ENCODE measurements at regions not wholly inside any gene's neighbourhood (a gene's known extent, or its start where the extent isn't known, plus 50 kb on each side); places are given as distances from the start of the nearest gene placed in this dataset.
"Not testable (repeated sequence)": the region's sequence is repeated elsewhere in the genome, so short reads cannot be mapped to it uniquely, and the experiment has no call there.

DNA sequence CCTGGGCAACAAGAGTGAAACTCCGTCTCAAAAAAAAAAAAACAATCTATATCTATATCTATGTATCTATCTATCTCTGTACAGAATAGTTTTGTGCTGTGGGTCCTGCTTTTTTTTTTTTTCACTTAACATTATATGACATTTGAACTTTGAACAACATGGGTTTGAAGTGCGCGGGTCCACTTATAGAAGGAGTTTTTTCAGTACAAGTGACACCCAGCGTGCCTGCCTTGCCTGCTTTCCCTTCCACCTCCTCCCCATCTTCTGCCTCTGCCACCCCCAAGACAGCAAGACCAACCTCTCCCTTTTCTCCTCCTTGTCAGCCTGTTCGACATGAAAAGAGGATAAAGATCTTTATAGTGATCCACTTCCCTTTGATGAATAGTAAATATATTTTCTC is 102.2 kb upstream of the KCNG1 start:
- ChIA-PET POLR2A (no interaction called here), CTCF (interaction anchor here (1.0 kb wide), 1 partner anchor 138 kb away, joined by 3 read pairs; no protein-coding TSS in a partner anchor)

DNA sequence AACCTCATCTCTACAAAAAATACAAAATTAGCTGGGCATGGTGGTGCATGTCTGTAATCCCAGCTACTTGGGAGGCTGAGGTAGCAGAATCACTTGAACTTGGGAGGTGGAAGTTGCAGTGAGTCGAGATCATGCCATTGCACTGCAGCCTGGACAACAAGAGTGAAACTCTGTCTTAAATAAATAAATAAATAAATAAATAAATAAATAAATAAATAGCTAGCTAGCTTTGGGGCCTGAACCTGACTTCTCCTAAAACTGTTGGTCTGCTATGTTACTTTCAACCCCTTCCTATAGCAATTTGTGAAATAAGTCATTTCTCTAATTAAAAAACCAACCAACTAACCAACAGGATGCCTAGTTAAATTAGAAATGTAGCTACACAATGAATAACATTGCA is 101.0 kb upstream of the KCNG1 start:
- H3K27ac Mint-ChIP-seq; H3K9me3 Mint-ChIP-seq; H3K36me3 Mint-ChIP-seq (ENCODE audit: low read depth); POLR2A ChIA-PET; H3K4me3 Mint-ChIP-seq; ATAC-seq; DNase-seq: not testable (repeated sequence)
- Mint-ChIP-seq H3K4me1 (ENCODE audit: low read depth) (peaks cover 28% of the 10 kb centered on the region), H3K27me3 (peaks cover 38% of the 10 kb centered on the region)
- intact Hi-C loops (cut with micrococcal nuclease), result loop anchor here (10.0 kb wide), 1 partner anchor 59 kb away; no protein-coding TSS in a partner anchor
- CTCF ChIA-PET, result interaction anchor here (1.0 kb wide), 1 partner anchor 136 kb away, joined by 3 read pairs; no protein-coding TSS in a partner anchor

More for the DNA sequence above, 102.2 kb upstream of the KCNG1 start:
- H3K27ac Mint-ChIP-seq, result no peak overlapping the region
- H3K4me1 Mint-ChIP-seq (ENCODE audit: low read depth), result peaks cover 31% of the 10 kb centered on the region
- H3K36me3 Mint-ChIP-seq (ENCODE audit: low read depth), result no peaks in the 10 kb centered on the region
- intact Hi-C loops (cut with micrococcal nuclease), result loop anchor here (10.0 kb wide), 1 partner anchor 60 kb away; no protein-coding TSS in a partner anchor
- peaks cover 38% of the 10 kb centered on the region for H3K27me3 Mint-ChIP-seq
- DNase-seq (no peak), ATAC-seq (no peak)
- no peaks in the 10 kb centered on the region for H3K9me3 Mint-ChIP-seq
- TF ChIP-seq, protein P1, sequence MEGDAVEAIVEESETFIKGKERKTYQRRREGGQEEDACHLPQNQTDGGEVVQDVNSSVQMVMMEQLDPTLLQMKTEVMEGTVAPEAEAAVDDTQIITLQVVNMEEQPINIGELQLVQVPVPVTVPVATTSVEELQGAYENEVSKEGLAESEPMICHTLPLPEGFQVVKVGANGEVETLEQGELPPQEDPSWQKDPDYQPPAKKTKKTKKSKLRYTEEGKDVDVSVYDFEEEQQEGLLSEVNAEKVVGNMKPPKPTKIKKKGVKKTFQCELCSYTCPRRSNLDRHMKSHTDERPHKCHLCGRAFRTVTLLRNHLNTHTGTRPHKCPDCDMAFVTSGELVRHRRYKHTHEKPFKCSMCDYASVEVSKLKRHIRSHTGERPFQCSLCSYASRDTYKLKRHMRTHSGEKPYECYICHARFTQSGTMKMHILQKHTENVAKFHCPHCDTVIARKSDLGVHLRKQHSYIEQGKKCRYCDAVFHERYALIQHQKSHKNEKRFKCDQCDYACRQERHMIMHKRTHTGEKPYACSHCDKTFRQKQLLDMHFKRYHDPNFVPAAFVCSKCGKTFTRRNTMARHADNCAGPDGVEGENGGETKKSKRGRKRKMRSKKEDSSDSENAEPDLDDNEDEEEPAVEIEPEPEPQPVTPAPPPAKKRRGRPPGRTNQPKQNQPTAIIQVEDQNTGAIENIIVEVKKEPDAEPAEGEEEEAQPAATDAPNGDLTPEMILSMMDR (IDR thresholded peaks at IDR 0.05), result no peak
- no peak overlapping the region for H3K4me3 Mint-ChIP-seq

DNA sequence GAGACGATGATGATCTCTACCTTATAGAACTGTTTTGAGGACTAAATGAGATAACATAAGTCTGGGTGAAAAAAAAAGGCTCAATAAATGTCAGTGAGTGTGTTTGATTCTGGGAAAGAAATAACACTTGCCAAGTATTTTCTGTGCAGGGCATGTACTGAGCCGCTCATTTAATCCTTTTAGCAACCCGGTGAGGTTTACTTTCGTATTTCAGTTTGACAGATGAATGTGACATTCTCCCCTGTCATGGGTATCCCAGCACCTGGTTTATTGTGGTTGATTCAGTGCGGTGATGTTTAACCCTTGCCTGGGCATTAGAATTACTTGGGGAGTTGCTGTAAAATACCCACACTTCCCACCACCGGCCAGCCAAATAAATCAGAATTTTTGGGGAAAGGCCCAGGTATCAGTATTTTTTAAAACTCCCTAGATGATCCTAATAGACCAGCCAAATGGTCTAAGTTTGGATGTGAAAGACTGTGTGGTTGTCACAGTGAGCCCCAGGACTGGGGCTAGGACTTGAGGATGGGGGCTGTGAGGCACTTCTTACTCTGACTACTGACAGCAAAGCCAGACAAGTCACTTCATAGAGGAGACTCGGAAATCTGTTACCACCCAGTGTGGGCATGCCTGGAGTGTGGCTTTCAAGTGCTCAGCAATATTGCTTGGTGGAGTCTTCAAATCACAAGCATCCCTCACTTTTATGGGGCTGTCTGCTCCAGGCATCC is 100.2 kb upstream of the KCNG1 start:
- TF ChIP-seq, protein P1 (IDR thresholded peaks at IDR 0.05), result no peak
- Mint-ChIP-seq H3K4me1 (ENCODE audit: low read depth) (peaks cover 22% of the 10 kb centered on the region), H3K4me3 (no peak overlapping the region), H3K27me3 (peaks cover 38% of the 10 kb centered on the region), H3K27ac (peak overlapping the region; percentile 18), H3K9me3 (no peaks in the 10 kb centered on the region), H3K36me3 (ENCODE audit: low read depth) (no peaks in the 10 kb centered on the region)
- intact Hi-C loops (cut with micrococcal nuclease), result loop anchor here (10.0 kb wide), 1 partner anchor 58 kb away; no protein-coding TSS in a partner anchor
- ATAC-seq (peak; percentile 95), DNase-seq (peak; percentile 63)
- POLR2A ChIA-PET, result no interaction called here
- CTCF ChIA-PET, result interaction anchor here (1.0 kb wide), 1 partner anchor 136 kb away, joined by 3 read pairs; no protein-coding TSS in a partner anchor

DNA sequence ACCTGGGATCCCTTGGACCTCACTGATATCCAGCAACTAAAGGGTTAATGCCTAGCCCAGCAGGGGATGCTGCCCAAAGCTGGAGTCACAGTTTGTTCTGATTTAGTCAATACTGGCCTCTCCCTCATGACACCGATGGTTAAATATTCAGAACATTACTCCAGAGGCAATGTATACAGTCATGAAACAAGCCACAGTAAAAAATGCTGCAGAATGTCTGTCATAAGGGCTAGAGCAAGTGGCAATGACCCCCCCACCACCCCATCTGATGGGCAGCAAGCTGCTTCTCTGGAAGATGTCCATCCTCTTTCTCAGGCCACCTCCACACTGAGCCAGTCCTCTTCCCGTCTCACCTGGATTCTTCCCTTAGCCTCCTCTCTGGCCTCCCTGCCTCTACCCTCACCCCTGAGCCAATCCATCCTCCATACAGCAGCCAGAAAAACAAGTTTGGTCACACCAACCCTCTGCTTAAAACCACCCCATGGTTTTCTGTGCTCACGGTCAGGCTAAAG is 99.0 kb upstream of the KCNG1 start:
- no peak for DNase-seq
- TF ChIP-seq, protein P1 (IDR thresholded peaks at IDR 0.05), result no peak
- Mint-ChIP-seq H3K27ac (no peak overlapping the region), H3K4me3 (no peak overlapping the region), H3K9me3 (no peaks in the 10 kb centered on the region), H3K36me3 (ENCODE audit: low read depth) (no peaks in the 10 kb centered on the region), H3K4me1 (ENCODE audit: low read depth) (peaks cover 16% of the 10 kb centered on the region), H3K27me3 (peaks cover 39% of the 10 kb centered on the region)
- CTCF ChIA-PET, result interaction anchor here (1.1 kb wide), 1 partner anchor 107 kb away, joined by 3 read pairs; no protein-coding TSS in a partner anchor
- no peak for ATAC-seq
- intact Hi-C loops (cut with micrococcal nuclease), result loop anchor here (10.0 kb wide), 1 partner anchor 57 kb away; no protein-coding TSS in a partner anchor
- POLR2A ChIA-PET, result interaction anchor here (0.6 kb wide), 1 partner anchor 98 kb away, joined by 3 read pairs; no protein-coding TSS in a partner anchor

DNA sequence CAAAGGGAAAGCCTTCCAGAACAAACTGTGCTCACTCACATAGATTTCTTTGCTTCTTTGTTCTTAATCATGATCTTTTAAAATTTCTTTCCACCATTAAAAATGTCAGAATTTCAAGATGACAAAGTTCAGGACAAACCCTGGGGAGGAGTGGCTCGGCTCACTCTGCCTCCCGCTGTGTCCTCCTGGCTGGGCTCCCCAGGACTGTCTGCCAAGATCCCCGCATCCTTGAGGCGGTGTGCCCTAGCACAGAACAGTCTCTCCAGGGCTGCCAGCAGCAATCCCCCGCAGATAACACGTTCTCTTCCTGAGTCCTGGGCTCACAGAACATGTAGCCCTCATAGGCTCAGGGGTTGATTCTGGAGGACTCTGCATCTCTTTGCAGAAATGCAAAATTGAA is 98.4 kb upstream of the KCNG1 start:
- intact Hi-C loops (cut with micrococcal nuclease), result loop anchor here (10.0 kb wide), 1 partner anchor 56 kb away; no protein-coding TSS in a partner anchor
- Mint-ChIP-seq H3K4me1 (ENCODE audit: low read depth) (peaks cover 16% of the 10 kb centered on the region), H3K27me3 (peaks cover 37% of the 10 kb centered on the region)

More for the DNA sequence above, 98.4 kb upstream of the KCNG1 start:
- Mint-ChIP-seq H3K36me3 (ENCODE audit: low read depth) (no peaks in the 10 kb centered on the region), H3K4me3 (no peak overlapping the region), H3K27ac (no peak overlapping the region), H3K9me3 (no peaks in the 10 kb centered on the region)
- DNase-seq (no peak), ATAC-seq (no peak)
- POLR2A ChIA-PET, result no interaction called here
- TF ChIP-seq, protein P1 (IDR thresholded peaks at IDR 0.05), result no peak
- CTCF ChIA-PET, result no interaction called here

Data from activated CD8-positive, alpha-beta T cell treated with anti-CD3 and anti-CD28 coated beads for 36 hours (primary cell).